AG04450 (cell line): ENCODE measurements at regions not wholly inside any gene's neighbourhood (a gene's known extent, or its start where the extent isn't known, plus 50 kb on each side); places are given as distances from the start of the nearest gene placed in this dataset.

Experiments
- CTCF ChIA-PET: fragments of 300-600, 350-600 bp; formaldehyde crosslinking; extraction: SDS; loops from one replicate; lab custom pipeline; 2022; ENCODE audit warnings: antibody characterized with exemption, inconsistent platforms; lab: Charles Lee
- POLR2A ChIA-PET: fragments of 350-600 bp; formaldehyde crosslinking; extraction: SDS; loops from one replicate; lab custom pipeline; 2021; ENCODE audit warnings: antibody characterized with exemption, inconsistent platforms; lab: Yijun Ruan, JAX
- DNase-seq: peaks from one replicate; pipeline ENCODE4 v3.0.0-alpha.2; 2011; ENCODE audit warnings: low read depth, low spot score
- H3K27ac ChIP-seq: one replicate; pipeline ENCODE4 v1.5.1; 2012; ENCODE audit warnings: low read depth, low read length, control low read depth
- H3K27me3 ChIP-seq: one replicate; pipeline ENCODE4 v1.6.0; 2012; ENCODE audit warnings: low read length; ENCODE audit not compliant: control insufficient read depth, insufficient read depth
- H3K4me3 ChIP-seq: 2 replicates; pipeline ENCODE4 v1.5.1; 2011; ENCODE audit warnings: mild to moderate bottlenecking, low read depth, low read length, control low read depth
- H3K9me3 ChIP-seq: 2 replicates; pipeline ENCODE4 v1.5.1; 2012; ENCODE audit warnings: low read length; ENCODE audit not compliant: control insufficient read depth, insufficient read depth
- CTCF ChIP-seq: IDR thresholded peaks from 2 replicates; pipeline ENCODE4 v1.5.1; 2011; ENCODE audit warnings: low read depth, low read length, control low read depth, inconsistent platforms

GRCh38 chr11:98434296-98434695 is 586.5 kb upstream of the CNTN5 start:
- no peaks in the 10 kb centered on the region for H3K27me3 ChIP-seq
- H3K9me3 ChIP-seq = peaks cover 6% of the 10 kb centered on the region; the same call in 1 of the 2 replicates
- no peak for DNase-seq
- TF ChIP-seq CTCF = no peak
- H3K4me3 ChIP-seq = no peak overlapping the region
- POLR2A ChIA-PET = no interaction called here
- CTCF ChIA-PET = no interaction called here
- no peak overlapping the region for H3K27ac ChIP-seq

- Histone ChIP-seq H3K9me3 (peaks cover 32% of the 10 kb centered on the region), H3K4me3 (no peak overlapping the region), H3K27me3 (no peaks in the 10 kb centered on the region), H3K27ac (no peak overlapping the region)
- no peak for TF ChIP-seq CTCF
- CTCF ChIA-PET = no interaction called here
- POLR2A ChIA-PET = no interaction called here
- no peak for DNase-seq
Observed at GRCh38 chr11:98453378-98453777, 567.4 kb upstream of the CNTN5 start.

- no peak for TF ChIP-seq CTCF
- CTCF ChIA-PET = no interaction called here
- POLR2A ChIA-PET = no interaction called here
Observed at GRCh38 chr11:98455500-98456307, 565.0 kb upstream of the CNTN5 start.

GRCh38 chr11:98456308-98456680 is 564.5 kb upstream of the CNTN5 start:
- no peak for TF ChIP-seq CTCF
- DNase-seq = no peak
- ChIA-PET CTCF (no interaction called here), POLR2A (no interaction called here)
- Histone ChIP-seq H3K27me3 (no peaks in the 10 kb centered on the region), H3K27ac (no peak overlapping the region), H3K4me3 (no peak overlapping the region), H3K9me3 (peaks cover 32% of the 10 kb centered on the region)

More at GRCh38 chr11:98455500-98456307, 565.0 kb upstream of the CNTN5 start:
- Histone ChIP-seq H3K27me3 (no peaks in the 10 kb centered on the region), H3K4me3 (no peak overlapping the region), H3K27ac (no peak overlapping the region), H3K9me3 (peaks cover 32% of the 10 kb centered on the region)
- no peak for DNase-seq

GRCh38 chr11:98495016-98495415 is 525.7 kb upstream of the CNTN5 start:
- no peak for DNase-seq
- Histone ChIP-seq H3K9me3 (0 out of 2 replicates have a peak, but pooled peaks cover 2% of the 10 kb centered on the region), H3K27me3 (no peaks in the 10 kb centered on the region), H3K4me3 (no peak overlapping the region), H3K27ac (no peak overlapping the region)
- ChIA-PET CTCF (no interaction called here), POLR2A (no interaction called here)
- no peak for TF ChIP-seq CTCF
